Breast epithelium (tissue), 4 donors: ENCODE measurements at regions not wholly inside any gene's neighbourhood (a gene's known extent, or its start where the extent isn't known, plus 50 kb on each side); places are given as distances from the start of the nearest gene placed in this dataset.
"Not testable (repeated sequence)": the region's sequence is repeated elsewhere in the genome, so short reads cannot be mapped to it uniquely, and the experiment has no call there.

ENCODE experiments used
- DNase-seq, 2 donors: peaks; one replicate each; pipeline ENCODE4 v3.0.0-alpha.2; 2019; ENCODE audit warnings: low spot score in 2 of 2
- H3K27ac ChIP-seq, 2 donors: fragments of 200-600 bp; sonication (generic) in 1 of 2; one replicate each; pipeline ENCODE4 v1.5.1; 2016 to 2019; ENCODE audit warnings: mild to moderate bottlenecking in 1 of 2
- H3K27me3 ChIP-seq, 2 donors: fragments of 200-600 bp; sonication (generic) in 1 of 2; one replicate each; pipeline versions ENCODE4 v1.5.1 to v1.6.0; 2017 to 2019; ENCODE audit warnings: control low read depth in 1 of 2, mild to moderate bottlenecking in 1 of 2
- H3K36me3 ChIP-seq: fragments of 200-600 bp; one replicate; pipeline ENCODE4 v1.5.1; 2019
- H3K4me1 ChIP-seq, 2 donors: fragments of 200-600 bp; sonication (generic); one replicate each; pipeline ENCODE4 v1.5.1; 2016 to 2019; ENCODE audit warnings: control low read depth in 1 of 2
- H3K4me3 ChIP-seq, 3 donors: fragments of 200-600 bp; sonication (generic); 1 replicate in 2 of 3; 2 replicates in 1 of 3; pipeline ENCODE4 v1.5.1; 2016 to 2019; ENCODE audit warnings: mild to moderate bottlenecking in 3 of 3, moderate library complexity in 2 of 3
- H3K9me3 ChIP-seq, 2 donors: fragments of 200-600 bp; sonication (generic) in 1 of 2; one replicate each; pipeline ENCODE4 v1.5.1; 2016 to 2019; ENCODE audit warnings: control low read depth in 1 of 2
- CTCF ChIP-seq, 3 donors: fragments of 450-650 bp; IDR thresholded peaks; one replicate each; pipeline ENCODE4 v1.5.1; 2016 to 2017; ENCODE audit warnings: antibody characterized with exemption in 3 of 3, mild to moderate bottlenecking in 3 of 3, moderate library complexity in 3 of 3
- POLR2A ChIP-seq: fragments of 450-650 bp; IDR thresholded peaks from one replicate; pipeline ENCODE4 v1.6.1; 2016; ENCODE audit warnings: antibody characterized with exemption, mild to moderate bottlenecking, moderate library complexity
- POLR2AphosphoS5 ChIP-seq, 3 donors: sonication (generic); formaldehyde crosslinking; IDR thresholded peaks; one replicate each; pipeline ENCODE4 v1.6.1; 2017; ENCODE audit warnings: antibody characterized with exemption in 3 of 3
- intact Hi-C: fragments of 100-400 bp; cut with DNase I; formaldehyde crosslinking; loops from one replicate; pipeline ENCODE4 v1.15.1; 2023; ENCODE audit warnings: low total_unique reads

DNA sequence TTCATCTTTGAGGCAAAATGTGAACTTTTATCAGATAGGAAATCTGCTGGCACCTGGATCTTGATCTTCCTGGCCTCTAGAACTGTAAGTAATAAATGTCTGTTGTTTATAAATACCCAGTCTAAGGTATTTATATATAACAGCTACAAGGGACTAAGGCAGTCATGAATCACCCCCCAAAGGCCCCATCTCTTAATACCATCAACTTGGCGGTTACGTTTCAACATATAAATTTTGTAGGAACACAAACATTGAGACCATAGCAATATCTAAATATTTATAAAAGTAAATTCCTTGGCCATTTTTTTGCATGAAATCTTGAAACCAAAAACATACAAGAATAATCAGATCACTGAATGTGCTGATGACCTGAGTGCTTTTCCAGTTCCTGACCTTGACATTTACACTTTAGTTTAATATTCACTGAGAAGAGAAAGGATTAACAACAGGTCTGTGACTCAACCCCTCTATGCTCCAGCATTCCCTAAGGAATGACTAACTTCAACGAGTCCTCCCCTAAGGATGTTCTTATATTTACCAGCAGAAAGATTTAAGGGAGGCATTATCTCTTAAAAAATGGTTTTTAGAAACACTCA, 1438.5 kb upstream of the CELF2 start:
- intact Hi-C loops, result no loop called here
- no peaks in the 10 kb centered on the region for H3K9me3 ChIP-seq
- H3K4me3 ChIP-seq, result no peak overlapping the region
- no peak for TF ChIP-seq POLR2A
- no peak for TF ChIP-seq CTCF (IDR thresholded peaks at IDR 0.05)
- no peak for TF ChIP-seq POLR2AphosphoS5 (IDR thresholded peaks at IDR 0.05)
- DNase-seq, result no peak
- no peaks in the 10 kb centered on the region for H3K27me3 ChIP-seq
- no peaks in the 10 kb centered on the region for H3K36me3 ChIP-seq
- no peak overlapping the region for H3K27ac ChIP-seq
- H3K4me1 ChIP-seq, result no peaks in the 10 kb centered on the region

- intact Hi-C loops, H3K36me3 ChIP-seq, H3K27me3 ChIP-seq, DNase-seq, H3K27ac ChIP-seq, H3K4me1 ChIP-seq, H3K4me3 ChIP-seq, H3K9me3 ChIP-seq: not testable (repeated sequence)
These were observed 1434.9 kb upstream of the CELF2 start for GRCh38 chr10:9582803-9583202.

DNA sequence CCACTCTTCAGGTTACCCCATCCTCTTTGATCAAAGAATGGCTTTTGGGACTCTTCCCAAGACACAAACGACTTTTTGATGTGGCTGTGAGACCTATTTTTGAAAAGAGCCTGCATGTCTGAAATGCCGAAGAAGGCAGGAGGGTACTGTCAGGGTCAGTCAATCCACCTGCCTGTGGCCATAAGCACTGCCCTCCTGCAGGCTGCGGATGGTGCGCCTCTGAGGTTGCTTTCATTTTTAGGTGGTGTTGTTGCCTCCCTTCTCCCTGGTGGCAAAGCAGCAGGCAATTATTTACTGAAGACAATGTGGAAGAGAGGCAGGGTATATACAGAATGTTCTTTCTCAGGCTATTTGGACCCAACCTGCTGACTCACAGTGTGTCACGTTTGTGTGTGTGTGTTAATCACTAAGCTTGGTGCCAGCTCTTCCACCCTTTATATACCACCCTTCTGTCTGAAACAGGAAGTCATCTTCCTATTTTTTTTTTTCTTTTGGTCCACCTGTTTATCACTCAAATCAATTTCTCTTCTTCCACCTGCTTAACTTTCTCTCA, 1421.2 kb upstream of the CELF2 start:
- Histone ChIP-seq H3K27me3 (no peaks in the 10 kb centered on the region), H3K4me1 (no peaks in the 10 kb centered on the region), H3K27ac (no peak overlapping the region), H3K36me3 (no peaks in the 10 kb centered on the region), H3K4me3 (no peak overlapping the region), H3K9me3 (no peaks in the 10 kb centered on the region)
- no peak for TF ChIP-seq CTCF (IDR thresholded peaks at IDR 0.05)
- TF ChIP-seq POLR2A, result no peak
- TF ChIP-seq POLR2AphosphoS5 (IDR thresholded peaks at IDR 0.05), result no peak
- no peak for DNase-seq
- intact Hi-C loops, result no loop called here

- Histone ChIP-seq H3K4me1 (no peaks in the 10 kb centered on the region), H3K4me3 (no peak overlapping the region), H3K27me3 (no peaks in the 10 kb centered on the region), H3K36me3 (no peaks in the 10 kb centered on the region), H3K9me3 (no peaks in the 10 kb centered on the region), H3K27ac (no peak overlapping the region)
- intact Hi-C loops, result loop anchor here (2.0 to 10.0 kb wide), 2 partner anchors 32 to 1672 kb away; no protein-coding TSS in a partner anchor
- TF ChIP-seq POLR2A, result no peak
- TF ChIP-seq CTCF (IDR thresholded peaks at IDR 0.05), result no peak
- TF ChIP-seq POLR2AphosphoS5 (IDR thresholded peaks at IDR 0.05), result no peak
- DNase-seq, result no peak
These were observed 1414.7 kb upstream of the CELF2 start for GRCh38 chr10:9602998-9603397.

DNA sequence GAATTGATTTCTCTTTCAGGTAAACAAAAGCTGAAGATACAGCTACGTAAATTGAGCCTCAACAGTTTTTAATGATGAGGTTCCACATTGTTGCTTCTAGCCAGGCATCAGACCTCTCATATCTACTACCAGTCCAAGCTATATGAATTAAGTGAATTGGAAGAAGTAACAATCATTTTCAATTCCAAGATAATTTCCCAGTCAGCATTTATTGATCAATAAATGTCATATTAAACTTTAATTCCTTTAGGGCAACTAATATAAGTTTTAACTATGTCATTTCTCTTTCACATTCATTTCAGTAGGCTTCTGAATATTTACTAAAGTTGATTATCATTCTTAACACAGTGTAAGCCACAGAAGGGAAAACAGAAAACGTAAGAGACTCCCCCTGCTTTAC, 1413.7 kb upstream of the CELF2 start:
- no peak for DNase-seq
- no peaks in the 10 kb centered on the region for H3K9me3 ChIP-seq
- intact Hi-C loops, result loop anchor here (2.0 to 10.0 kb wide), 2 partner anchors 31 to 1671 kb away; no protein-coding TSS in a partner anchor

GRCh38 chr10:9605231-9605630, 1412.4 kb upstream of the CELF2 start:
- DNase-seq, result no peak
- Histone ChIP-seq H3K27me3 (no peaks in the 10 kb centered on the region), H3K4me1 (no peaks in the 10 kb centered on the region), H3K27ac (no peak overlapping the region), H3K36me3 (no peaks in the 10 kb centered on the region), H3K4me3 (no peak overlapping the region), H3K9me3 (no peaks in the 10 kb centered on the region)
- TF ChIP-seq POLR2A (no peak), CTCF (IDR thresholded peaks at IDR 0.05) (no peak), POLR2AphosphoS5 (IDR thresholded peaks at IDR 0.05) (no peak)
- intact Hi-C loops, result loop anchor here (10.0 kb wide), 1 partner anchor 1670 kb away; no protein-coding TSS in a partner anchor

More for the DNA sequence above, 1413.7 kb upstream of the CELF2 start:
- Histone ChIP-seq H3K36me3 (no peaks in the 10 kb centered on the region), H3K4me1 (no peaks in the 10 kb centered on the region), H3K27ac (no peak overlapping the region), H3K4me3 (no peak overlapping the region), H3K27me3 (no peaks in the 10 kb centered on the region)
- no peak for TF ChIP-seq POLR2A
